SH-SY5Y (cell line): ENCODE measurements at regions not wholly inside any gene's neighbourhood (a gene's known extent, or its start where the extent isn't known, plus 50 kb on each side); places are given as distances from the start of the nearest gene placed in this dataset.

ENCODE experiments used
- GATA2 ChIP-seq: IDR thresholded peaks from 2 replicates; pipeline ENCODE4 v1.6.1; 2011; ENCODE audit warnings: mild to moderate bottlenecking, low read depth, low read length
- GATA3 ChIP-seq: IDR thresholded peaks from 2 replicates; pipeline ENCODE4 v1.6.1; 2011; ENCODE audit warnings: low read depth, mild to moderate bottlenecking, low read length, moderate library complexity

GRCh38 chr2:195555971-195556370 lies 101.1 kb upstream of the SLC39A10 start:
- no peak for TF ChIP-seq GATA2
- no peak for TF ChIP-seq GATA3
